SK-N-SH (cell line): ENCODE measurements at regions not wholly inside any gene's neighbourhood (a gene's known extent, or its start where the extent isn't known, plus 50 kb on each side); places are given as distances from the start of the nearest gene placed in this dataset.

ENCODE experiments used
- EP300 ChIP-seq, 2 experiments: IDR thresholded peaks; 2 replicates each; pipeline versions ENCODE4 v1.4.0 to v1.6.1; 2012; ENCODE audit warnings: borderline replicate concordance in 1 of 2, low read depth in 1 of 2, low read length in 1 of 2
- NRF1 ChIP-seq: IDR thresholded peaks from 2 replicates; pipeline ENCODE4 v1.6.1; 2012; ENCODE audit warnings: low read depth, mild to moderate bottlenecking, low read length
- TF ChIP-seq, protein P1 (sequence below): fragments of 200-600 bp; sonication (generic); IDR thresholded peaks from 2 replicates; pipeline ENCODE4 v1.6.1; 2017; ENCODE audit warnings: antibody characterized with exemption, mild to moderate bottlenecking, moderate library complexity
- TF ChIP-seq, protein P2 (sequence below): IDR thresholded peaks from 2 replicates; pipeline ENCODE4 v1.4.0; 2012; ENCODE audit warnings: low read depth

- TF ChIP-seq EP300 (IDR thresholded peaks at IDR 0.05; ENCODE audit: borderline replicate concordance in 1 of 2, low read depth in 1 of 2, low read length in 1 of 2) = no peak
- TF ChIP-seq, protein P1, sequence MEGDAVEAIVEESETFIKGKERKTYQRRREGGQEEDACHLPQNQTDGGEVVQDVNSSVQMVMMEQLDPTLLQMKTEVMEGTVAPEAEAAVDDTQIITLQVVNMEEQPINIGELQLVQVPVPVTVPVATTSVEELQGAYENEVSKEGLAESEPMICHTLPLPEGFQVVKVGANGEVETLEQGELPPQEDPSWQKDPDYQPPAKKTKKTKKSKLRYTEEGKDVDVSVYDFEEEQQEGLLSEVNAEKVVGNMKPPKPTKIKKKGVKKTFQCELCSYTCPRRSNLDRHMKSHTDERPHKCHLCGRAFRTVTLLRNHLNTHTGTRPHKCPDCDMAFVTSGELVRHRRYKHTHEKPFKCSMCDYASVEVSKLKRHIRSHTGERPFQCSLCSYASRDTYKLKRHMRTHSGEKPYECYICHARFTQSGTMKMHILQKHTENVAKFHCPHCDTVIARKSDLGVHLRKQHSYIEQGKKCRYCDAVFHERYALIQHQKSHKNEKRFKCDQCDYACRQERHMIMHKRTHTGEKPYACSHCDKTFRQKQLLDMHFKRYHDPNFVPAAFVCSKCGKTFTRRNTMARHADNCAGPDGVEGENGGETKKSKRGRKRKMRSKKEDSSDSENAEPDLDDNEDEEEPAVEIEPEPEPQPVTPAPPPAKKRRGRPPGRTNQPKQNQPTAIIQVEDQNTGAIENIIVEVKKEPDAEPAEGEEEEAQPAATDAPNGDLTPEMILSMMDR = no peak
- no peak for TF ChIP-seq NRF1
- TF ChIP-seq, protein P2, sequence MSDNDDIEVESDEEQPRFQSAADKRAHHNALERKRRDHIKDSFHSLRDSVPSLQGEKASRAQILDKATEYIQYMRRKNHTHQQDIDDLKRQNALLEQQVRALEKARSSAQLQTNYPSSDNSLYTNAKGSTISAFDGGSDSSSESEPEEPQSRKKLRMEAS = no peak
These were observed 87.9 kb upstream of the AKIRIN2 start for GRCh38 chr6:87789900-87790290.
